ENCODE measurements at regions not wholly inside any gene's neighbourhood (a gene's known extent, or its start where the extent isn't known, plus 50 kb on each side); places are given as distances from the start of the nearest gene placed in this dataset.
"Not testable (repeated sequence)": the region's sequence is repeated elsewhere in the genome, so short reads cannot be mapped to it uniquely, and the experiment has no call there.

DNA sequence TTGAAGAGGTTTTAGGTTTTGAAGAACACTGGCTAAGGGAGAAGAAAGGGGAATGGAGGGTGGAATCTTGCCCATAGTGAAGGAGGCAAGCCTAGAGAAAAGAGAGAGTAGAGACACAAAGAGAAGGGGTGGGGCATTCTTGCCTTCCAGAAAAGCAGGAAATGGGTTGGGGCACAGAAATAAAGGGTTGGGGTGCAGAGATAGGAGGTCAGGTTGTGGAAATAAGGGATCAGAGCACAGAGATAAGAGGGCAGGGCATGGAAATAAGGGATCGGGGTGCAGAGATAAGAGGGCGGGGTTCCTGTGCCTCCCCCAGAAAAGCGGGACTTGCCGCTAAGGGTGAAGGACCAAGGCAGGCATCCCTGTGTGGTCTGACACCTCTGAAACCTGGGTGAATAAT, 69.9 kb downstream of the ALG1L2 start:
- DNase-seq (ENCODE audit: low read depth): not testable (repeated sequence)

DNA sequence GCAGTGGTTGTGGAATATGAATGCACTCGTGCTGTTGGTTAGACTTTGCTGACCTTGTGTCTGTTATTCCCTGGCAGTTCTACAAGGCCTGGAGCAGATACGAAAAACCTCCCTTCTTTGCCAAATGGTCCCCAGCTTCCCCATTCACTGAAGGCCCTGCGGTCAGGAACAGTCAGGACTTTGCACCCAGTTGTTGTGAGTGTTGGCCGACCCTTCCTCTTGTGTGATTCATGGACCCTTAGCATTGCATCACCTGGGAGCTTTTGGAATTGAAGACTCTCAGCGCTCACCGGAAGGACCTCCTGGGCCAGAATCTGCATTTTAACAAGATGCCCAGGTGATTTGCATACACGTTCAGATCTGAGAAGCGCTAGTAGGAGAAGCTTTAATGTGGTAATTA, 71.6 kb downstream of the ALG1L2 start:
- not testable (repeated sequence) for DNase-seq (ENCODE audit: low read depth)

DNA sequence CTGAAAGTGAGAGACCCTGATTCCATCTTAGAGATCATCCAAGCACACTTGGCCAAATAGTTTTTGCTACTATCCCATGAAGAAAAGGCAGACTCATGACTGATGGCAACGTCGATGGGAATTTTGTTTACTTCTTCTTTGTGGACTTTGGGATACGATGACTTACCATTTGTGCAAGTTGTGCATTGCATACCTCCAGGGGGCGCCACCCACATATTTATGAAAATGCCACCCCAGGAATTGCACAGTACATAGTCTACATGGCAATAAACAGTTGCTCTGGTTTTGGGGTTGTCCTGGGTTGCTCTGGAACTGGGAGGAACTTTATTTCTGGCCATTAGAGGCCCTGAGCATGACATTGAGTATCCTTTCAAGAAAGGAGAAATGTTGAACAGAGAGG, 73.8 kb downstream of the ALG1L2 start:
- DNase-seq (ENCODE audit: low read depth): not testable (repeated sequence)

DNA sequence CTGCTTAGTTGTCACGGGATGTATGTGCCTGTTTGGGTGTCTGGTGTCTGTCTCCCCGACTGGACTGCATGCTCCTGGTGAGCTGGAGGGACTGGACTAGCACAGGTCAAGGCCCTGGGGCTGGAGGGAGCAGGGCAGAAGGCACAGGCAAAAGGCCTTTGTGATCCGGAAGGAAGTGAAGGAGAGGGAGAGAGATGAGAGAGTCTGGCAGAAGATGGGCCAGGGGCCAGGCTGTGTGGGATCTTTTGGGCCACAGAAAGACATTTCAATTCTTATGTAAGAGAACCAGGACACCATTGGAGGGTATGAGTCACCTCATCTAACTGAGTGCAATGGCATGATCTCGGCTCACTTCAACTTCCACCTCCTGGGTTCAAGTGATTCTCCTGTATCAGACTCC, 85.2 kb downstream of the ALG1L2 start:
- DNase-seq (ENCODE audit: low read depth): not testable (repeated sequence)

DNA sequence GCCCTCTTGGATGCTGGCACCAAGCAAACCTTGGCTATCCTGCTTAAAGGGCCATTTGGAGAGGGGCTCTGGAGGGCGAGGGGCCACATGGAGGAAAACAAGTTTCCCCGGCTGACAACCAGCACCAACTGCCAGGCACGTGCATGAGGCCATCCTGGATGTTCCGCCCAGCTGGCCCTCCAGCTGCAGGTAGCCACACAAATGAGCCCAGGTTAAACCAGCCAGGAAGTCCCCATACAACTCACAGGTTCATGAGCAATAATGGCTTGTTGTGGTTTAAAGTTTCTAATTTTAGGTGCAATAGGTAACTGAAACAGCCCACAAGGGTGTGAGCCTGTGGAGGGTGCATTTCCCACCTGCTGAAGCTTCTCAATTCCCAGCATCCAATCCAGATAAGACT, 93.6 kb downstream of the ALG1L2 start:
- DNase-seq (ENCODE audit: low read depth): not testable (repeated sequence)

DNA sequence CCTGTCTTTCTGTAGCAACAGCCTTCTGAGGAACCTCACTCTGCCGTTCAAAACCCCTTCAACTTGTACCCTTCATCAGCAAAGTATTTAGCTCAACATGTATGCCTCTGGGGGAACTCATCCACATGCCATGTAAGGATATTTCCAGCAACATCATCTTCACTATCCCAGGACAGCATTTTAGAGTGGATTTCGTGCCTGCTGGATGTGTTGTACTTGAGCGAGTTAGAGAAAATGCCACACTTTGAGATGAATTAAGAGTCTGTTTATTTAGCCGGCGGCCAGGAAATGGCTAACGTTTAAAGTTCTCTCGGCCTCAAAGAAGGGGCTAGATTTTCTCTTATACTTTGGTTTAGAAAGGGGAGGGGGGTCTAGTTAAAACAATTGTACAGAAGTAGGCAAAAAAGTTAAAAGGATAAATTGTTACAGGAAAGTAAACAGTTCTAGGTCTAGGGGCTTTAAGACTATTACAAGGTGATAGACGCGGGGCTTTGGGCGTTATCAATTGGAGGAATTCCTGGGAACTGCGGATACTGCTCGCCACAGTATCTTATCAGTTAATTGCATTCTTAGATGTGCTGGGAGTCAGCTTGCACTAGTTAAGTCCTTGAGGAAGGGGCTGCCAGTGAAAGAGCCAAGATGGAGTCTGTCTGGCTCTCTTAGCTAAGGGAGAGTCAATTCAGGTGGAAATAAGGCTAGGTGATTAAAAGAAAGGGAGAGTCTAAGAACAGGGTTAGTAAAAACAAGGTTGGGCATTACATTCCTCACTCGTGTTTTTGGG, 95.0 kb downstream of the ALG1L2 start:
- DNase-seq (ENCODE audit: low read depth): not testable (repeated sequence)

DNA sequence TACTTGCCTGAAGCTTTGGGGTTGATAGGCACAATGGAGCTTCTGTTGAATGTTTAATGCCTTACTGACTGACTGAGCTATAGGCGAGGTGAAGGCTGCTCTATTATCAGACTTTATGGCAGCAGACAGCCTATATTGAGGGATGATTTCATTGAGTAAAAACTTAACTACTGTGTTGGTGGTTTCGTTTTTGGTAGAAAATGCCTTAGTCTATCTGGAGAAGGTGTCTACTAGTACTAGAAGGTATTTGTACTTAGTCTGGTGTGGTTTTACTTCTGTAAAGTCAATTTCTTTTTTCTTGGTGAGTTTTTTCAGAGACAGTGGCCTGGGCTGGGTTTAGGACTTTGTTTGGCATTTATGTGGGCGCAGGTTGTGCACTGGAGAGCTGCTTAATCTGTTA, 97.2 kb downstream of the ALG1L2 start:
- not testable (repeated sequence) for DNase-seq (ENCODE audit: low read depth)

DNA sequence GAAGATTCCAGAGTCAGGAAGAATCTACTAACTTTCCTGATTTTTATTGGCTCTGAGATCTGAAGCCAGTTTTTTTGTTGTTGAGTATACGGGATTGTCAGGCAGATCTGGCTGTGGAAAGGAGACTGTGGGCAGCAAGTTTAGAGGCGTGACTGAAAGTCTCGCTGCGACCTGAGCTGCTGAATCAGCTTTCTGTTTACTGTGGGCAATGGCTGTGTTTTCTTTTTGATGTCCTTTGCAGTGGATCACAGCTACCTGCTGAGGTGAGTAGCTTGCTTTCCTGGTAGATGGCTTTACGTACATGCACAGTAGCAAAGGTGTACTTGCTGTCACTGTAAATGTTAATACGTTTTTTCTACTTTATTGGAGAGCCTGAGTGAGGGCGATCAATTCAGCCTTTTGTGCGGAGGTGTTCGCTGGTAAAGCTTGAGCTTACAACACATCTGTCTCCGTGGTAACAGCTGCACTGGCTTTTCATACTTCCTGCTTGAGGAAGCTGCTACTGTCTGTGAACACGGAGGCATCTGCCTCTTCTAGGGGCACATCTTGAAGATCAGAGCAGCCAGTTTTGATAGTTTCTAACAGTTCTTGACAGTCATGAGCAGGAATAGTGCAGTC, 97.8 kb downstream of the ALG1L2 start:
- not testable (repeated sequence) for DNase-seq (ENCODE audit: low read depth)

DNA sequence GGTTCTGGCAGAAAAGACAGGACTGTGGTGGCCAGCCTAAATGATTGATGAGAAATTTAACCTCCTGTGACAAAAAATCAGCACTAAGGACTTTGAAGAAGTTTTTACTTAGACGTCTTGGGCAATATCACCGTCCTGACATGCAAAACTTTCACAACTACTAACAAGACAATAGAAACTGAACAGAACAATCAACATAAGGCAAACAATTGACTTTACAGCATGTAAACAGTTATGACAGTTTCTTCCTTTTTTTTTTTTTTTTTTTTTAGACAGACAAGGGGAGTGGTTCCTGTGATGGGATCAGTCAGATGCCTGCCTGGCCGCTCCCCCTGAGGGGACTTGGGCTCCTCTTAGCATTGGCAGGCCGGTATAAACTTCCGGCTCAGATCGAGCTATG, 100.8 kb downstream of the ALG1L2 start:
- DNase-seq (ENCODE audit: low read depth): not testable (repeated sequence)

DNA sequence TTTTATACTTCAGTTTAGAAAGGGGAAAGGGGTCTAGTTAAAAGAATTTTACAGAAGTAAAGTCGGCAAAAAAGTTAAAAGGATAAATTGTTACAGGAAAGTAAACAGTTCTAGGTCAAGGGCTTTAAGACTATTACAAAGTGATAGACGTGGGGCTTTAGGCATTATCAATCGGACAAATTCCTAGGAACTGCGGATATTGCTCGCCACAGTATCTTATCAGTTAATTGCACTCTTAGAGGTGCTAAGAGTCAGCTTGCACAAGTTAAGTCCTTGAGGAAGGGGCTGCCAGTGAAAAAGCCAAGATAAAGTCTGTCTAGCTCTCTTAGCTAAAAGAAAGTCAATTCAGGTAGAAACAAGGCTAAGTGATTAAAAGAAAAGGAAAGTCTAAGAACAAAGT, 102.1 kb downstream of the ALG1L2 start:
- DNase-seq (ENCODE audit: low read depth): not testable (repeated sequence)

DNA sequence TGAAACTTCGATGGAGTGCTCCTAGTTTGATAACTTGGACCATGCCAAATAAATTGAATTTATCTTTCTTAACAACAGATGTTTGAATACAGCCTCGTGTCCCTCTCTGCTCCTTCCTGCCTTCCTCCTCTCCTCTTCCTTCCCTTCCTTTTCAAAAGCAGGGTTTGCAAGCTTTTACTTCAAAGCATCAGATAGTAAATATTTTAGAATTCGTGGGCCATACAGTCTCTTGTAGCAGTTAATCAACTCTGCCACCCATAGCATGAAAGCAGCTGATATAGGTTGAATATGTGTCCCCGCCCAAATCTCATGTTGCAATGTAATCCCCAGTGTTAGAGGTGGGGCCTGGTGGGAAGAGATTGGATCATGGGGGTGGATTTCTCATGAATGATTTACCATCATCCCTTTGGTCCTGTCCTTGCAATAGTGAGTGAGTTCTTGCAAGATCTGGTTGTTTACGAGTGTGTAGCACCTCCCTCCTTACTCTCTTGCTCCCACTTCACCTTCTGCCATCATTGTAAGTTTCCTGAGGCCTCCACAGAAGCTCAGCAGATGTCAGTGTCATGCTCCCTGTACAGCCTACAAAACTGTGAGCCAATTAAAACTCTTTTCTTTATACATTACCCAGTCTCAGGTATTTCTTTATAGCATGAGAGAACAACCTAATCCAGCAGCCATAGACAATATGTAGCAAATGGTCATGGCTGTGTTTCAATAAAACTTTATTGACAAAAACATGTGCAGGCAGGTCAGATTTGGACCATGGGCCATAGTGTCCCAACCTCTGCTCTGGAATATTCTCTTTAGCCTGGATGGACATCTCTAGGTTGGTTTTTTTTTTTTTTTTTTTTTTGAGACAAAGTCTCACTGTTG, 102.8 kb downstream of the ALG1L2 start:
- DNase-seq (ENCODE audit: low read depth): not testable (repeated sequence)

DNA sequence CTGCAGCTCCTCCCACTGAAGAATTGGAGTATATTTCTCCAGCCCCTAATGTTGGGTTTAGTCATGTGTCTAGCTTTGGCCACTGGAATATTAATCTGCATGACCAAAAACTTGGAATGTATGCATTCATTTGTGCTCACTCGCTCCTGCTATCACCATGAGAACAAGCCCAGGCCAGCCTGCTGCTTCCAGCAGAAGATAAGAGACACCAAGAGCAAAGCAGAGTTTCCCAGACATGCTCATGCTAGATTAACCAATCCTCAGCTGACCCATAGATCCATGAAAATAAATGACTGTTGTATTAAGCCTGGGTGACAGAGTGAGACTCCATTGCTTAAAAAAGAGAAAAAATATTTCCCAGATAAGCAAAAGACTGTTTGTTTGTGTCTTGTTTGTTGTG, 119.6 kb downstream of the ALG1L2 start:
- not testable (repeated sequence) for DNase-seq (ENCODE audit: low read depth)

DNA sequence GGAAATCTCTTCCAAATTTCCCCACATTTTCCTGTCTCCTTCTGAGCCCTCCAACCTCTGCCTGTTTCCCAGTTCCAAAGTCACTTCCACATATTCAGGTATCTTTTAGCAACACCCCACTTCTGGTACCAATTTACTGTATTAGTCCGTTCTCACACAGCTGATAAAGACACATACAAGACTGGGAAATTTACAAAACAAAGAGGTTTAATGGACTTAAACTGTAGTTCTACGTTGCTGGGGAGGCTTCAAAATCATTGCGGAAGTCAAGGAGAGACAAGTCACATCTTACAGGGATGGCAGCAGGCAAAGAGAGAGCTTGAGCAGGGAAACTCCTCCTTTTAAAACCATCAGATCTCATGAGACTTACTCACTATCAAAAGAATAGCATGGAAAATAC, 122.0 kb downstream of the ALG1L2 start:
- not testable (repeated sequence) for DNase-seq (ENCODE audit: low read depth)

DNA sequence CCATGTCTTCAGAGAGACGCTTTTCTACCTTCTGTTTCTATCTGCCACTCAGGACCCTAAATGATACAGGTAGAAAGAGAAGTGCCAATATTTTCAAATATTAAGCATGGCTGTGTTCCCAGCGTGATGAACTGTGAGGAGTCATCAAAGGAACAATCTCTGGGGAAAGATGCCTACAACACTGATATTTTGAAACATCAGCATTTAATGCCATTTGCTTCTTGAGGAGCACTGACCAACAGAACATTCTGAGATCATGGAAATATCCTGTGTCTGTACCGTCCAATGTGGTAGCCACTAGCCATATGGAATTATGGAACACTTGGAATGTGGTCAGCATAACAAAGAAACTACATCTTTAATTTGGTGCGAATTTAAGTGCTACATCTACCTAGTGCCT, 117.9 kb upstream of the COL6A5 start:
- no peak for DNase-seq (ENCODE audit: low read depth)

DNA sequence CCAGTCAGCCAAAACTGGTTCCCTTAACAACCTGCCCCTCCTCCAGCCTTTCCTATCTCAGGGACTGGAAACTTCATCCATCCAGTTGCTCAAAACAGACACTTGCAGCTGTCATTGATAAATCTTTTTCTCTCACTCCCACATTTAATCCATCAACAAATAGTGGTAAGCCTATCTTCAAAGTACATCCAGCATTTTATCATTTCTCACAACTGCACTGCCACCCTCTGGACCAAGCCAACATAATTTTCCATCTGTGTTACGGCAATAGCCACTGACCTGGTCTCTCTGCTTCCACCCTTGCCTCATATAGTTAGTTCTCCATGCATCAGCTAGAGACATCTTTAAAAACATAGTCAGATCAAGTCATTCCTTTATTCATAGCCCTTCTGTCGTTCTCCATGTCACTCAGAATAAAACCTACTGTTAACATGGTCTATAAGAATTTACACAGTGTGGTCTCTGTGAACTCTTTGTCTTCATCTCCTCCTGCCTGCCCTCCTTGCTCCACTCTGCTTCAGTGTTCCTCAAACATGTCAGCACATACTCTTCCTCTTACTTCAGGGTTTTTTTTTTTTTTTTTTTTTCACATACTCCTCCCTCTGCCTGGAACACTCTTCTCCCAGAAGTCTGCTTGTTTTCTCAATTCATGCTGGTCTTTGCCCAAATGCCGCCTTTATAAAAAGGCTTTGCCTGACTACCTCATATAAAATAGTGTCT, 102.5 kb upstream of the COL6A5 start:
- no peak for DNase-seq (ENCODE audit: low read depth)

DNA sequence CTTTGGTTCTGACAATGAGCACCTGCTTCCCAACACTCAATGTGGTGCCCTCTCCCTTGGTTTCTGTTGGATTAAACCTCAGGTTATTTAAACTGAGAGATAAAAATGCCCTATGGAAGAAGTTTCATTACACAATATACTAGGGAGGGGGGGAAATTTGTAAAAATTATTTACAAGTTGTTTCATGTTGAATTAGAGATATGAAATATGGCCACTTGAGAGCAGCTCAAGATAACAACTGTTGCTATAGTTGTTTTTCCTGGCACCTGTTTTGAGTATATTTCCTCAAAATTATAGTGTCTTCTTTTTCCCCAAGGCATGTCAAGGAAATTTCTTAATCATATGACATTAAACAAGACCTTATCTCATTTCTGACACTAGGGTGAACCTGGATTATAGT, 101.7 kb upstream of the COL6A5 start:
- DNase-seq (ENCODE audit: low read depth): no peak

DNA sequence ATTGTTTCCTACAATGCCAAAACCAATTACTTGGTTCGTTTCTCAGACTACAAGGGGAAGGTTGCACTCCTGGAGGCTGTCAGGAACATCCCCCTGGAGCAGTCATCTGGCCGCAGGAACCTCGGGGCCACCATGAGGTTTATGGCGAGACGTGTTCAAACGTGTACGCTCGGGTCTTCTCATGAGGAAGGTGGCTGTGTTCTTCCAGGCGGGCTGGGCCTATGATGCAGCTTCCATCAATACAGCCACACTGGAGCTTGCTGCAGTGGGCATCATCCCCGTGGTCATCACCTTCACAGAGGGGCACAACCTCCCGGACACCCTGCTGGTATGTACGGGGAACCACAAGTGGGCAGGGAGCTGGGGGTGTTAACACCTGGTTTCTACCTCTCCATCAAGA, 94.5 kb upstream of the COL6A5 start:
- DNase-seq (ENCODE audit: low read depth): no peak

DNA sequence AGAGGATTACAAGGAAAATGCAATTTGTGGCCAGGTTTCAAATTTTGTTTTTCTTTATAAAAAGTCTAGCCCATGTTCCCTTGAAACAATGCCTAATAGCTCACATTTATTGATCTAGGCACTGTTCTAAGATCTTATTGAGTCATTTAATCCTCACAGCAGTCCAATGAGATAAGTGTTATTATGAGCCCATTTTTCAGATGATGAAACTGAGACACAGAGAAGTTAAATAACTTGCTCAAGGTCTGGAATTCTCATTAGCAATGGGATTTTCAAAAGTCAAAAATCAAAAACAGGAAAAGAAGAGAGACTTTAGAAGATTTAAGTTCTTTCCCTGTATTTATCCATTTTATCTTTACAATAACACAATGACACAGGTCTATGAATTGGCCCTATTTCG, 90.0 kb upstream of the COL6A5 start:
- DNase-seq (ENCODE audit: low read depth): no peak

DNA sequence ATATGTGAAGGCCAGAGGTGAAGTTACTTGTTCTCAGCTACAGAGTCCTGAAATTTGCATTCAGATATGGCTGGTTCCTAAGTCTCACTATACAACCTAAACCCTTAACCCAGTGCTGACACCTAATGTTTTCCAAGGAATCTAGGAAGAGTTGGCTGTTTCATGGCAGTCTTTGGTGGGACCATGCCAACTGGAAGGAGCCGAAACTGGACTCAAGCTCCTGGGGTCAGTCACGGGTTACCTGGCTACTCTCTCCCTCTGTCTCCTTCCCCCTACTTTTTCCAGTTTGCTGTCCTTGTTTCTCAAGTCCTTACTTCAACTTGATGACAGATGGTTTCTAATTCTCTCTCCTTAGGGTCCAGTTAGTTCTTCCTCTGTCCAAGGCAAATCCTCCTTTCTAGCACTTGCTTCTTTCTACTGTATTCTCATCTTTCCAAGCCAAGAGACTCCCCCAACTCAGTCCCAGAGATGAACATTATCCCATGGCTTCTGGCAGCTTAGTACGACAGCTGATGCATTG, 88.6 kb upstream of the COL6A5 start:
- no peak for DNase-seq (ENCODE audit: low read depth)

DNA sequence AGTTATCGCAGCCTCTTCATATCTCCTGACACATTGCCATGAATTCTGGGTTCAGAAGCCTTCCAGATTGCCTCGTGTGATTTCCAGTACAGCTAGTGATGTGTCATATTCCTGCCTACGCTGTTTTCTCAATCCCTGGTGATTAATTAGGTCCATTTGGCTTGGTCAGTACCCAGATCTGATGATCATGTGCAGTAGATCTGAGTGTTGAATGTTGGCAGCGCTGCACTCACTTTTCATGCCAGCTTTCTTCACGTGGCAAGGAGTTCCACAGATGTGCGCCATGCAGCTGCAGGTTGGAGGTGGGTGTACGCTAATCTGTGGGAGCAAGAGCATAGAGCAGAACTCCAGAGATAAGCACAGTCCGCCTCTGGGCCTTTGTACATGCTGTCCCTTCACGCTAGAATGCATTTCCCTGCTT, 86.9 kb upstream of the COL6A5 start:
- DNase-seq (ENCODE audit: low read depth): peak; percentile 2

DNA sequence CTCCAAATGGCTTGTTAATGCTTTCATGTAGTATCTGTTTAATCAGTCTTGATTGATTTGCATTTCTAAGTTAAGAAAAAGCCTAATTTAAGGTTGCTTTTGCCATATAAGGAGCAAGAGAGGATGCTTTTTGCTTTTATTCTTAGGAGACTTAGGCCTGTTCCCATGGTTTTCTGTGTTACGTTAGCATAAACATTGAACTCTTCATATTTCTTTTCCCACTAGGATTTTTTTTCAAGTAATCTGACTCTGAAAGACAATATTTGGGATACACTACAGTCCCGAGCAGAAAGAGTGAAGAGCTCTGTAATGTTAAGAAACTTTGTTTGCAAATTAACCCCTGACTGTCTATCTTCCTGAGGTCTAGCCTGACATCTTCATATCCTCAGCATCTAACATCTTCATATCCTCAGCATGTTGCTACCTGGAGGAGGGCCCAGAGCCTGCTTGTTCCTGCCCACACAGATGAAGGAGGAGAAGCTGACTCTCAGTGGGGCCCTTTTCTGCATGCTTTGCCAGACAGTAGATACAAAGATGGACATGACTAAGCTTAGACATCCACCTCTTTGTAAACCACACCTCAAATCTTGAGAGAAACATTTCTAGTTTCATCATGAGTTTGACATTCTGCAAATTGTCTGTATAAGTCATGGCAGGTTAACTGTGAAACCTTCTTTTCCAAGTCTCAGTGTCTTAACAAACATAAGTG, 86.2 kb upstream of the COL6A5 start:
- no peak for DNase-seq (ENCODE audit: low read depth)
